ENCODE measurements at regions not wholly inside any gene's neighbourhood (a gene's known extent, or its start where the extent isn't known, plus 50 kb on each side); places are given as distances from the start of the nearest gene placed in this dataset.

- H3K36me3 Mint-ChIP-seq (ENCODE audit: low read depth, unreplicated experiment) = no peaks in the 10 kb centered on the region
- no peaks in the 10 kb centered on the region for H3K4me1 Mint-ChIP-seq (ENCODE audit: unreplicated experiment)
- H3K27me3 Mint-ChIP-seq (ENCODE audit: unreplicated experiment) = no peaks in the 10 kb centered on the region
- H3K4me3 Mint-ChIP-seq (ENCODE audit: unreplicated experiment) = no peak overlapping the region
- no peak for TF ChIP-seq CTCF (IDR thresholded peaks at IDR 0.05; ENCODE audit: unreplicated experiment)
- DNase-seq (ENCODE audit: low spot score) = no peak
- H3K9me3 Mint-ChIP-seq (ENCODE audit: unreplicated experiment) = no peaks in the 10 kb centered on the region
- H3K27ac Mint-ChIP-seq (ENCODE audit: unreplicated experiment) = no peak overlapping the region
These were observed 180.8 kb downstream of the CCT6B start for GRCh38 chr17:34780438-34780837.

- Mint-ChIP-seq H3K36me3 (ENCODE audit: low read depth, unreplicated experiment) (no peaks in the 10 kb centered on the region), H3K4me3 (ENCODE audit: unreplicated experiment) (no peak overlapping the region), H3K27ac (ENCODE audit: unreplicated experiment) (no peak overlapping the region), H3K4me1 (ENCODE audit: unreplicated experiment) (peaks cover 6% of the 10 kb centered on the region), H3K9me3 (ENCODE audit: unreplicated experiment) (no peaks in the 10 kb centered on the region), H3K27me3 (ENCODE audit: unreplicated experiment) (peaks cover 1% of the 10 kb centered on the region)
- no peak for DNase-seq (ENCODE audit: low spot score)
- TF ChIP-seq CTCF (IDR thresholded peaks at IDR 0.05; ENCODE audit: unreplicated experiment) = no peak
These were observed 184.5 kb downstream of the CCT6B start for GRCh38 chr17:34776456-34777443.

- H3K36me3 Mint-ChIP-seq (ENCODE audit: low read depth, unreplicated experiment) = no peaks in the 10 kb centered on the region
- H3K4me3 Mint-ChIP-seq (ENCODE audit: unreplicated experiment) = no peak overlapping the region
- H3K9me3 Mint-ChIP-seq (ENCODE audit: unreplicated experiment) = no peaks in the 10 kb centered on the region
- no peak for DNase-seq (ENCODE audit: low spot score)
- no peak for TF ChIP-seq CTCF (IDR thresholded peaks at IDR 0.05; ENCODE audit: unreplicated experiment)
- H3K4me1 Mint-ChIP-seq (ENCODE audit: unreplicated experiment) = peaks cover 6% of the 10 kb centered on the region
- peaks cover 3% of the 10 kb centered on the region for H3K27me3 Mint-ChIP-seq (ENCODE audit: unreplicated experiment)
- H3K27ac Mint-ChIP-seq (ENCODE audit: unreplicated experiment) = no peak overlapping the region
These were observed 188.2 kb downstream of the CCT6B start for GRCh38 chr17:34773036-34773435.

GRCh38 chr17:34771891-34772290, 189.4 kb downstream of the CCT6B start:
- Mint-ChIP-seq H3K36me3 (ENCODE audit: low read depth, unreplicated experiment) (no peaks in the 10 kb centered on the region), H3K27ac (ENCODE audit: unreplicated experiment) (no peak overlapping the region), H3K27me3 (ENCODE audit: unreplicated experiment) (peaks cover 3% of the 10 kb centered on the region), H3K4me1 (ENCODE audit: unreplicated experiment) (peaks cover 6% of the 10 kb centered on the region), H3K9me3 (ENCODE audit: unreplicated experiment) (no peaks in the 10 kb centered on the region), H3K4me3 (ENCODE audit: unreplicated experiment) (no peak overlapping the region)
- no peak for TF ChIP-seq CTCF (IDR thresholded peaks at IDR 0.05; ENCODE audit: unreplicated experiment)
- no peak for DNase-seq (ENCODE audit: low spot score)

- Mint-ChIP-seq H3K27me3 (ENCODE audit: unreplicated experiment) (peaks cover 3% of the 10 kb centered on the region), H3K4me3 (ENCODE audit: unreplicated experiment) (no peak overlapping the region), H3K27ac (ENCODE audit: unreplicated experiment) (no peak overlapping the region), H3K4me1 (ENCODE audit: unreplicated experiment) (peaks cover 6% of the 10 kb centered on the region), H3K36me3 (ENCODE audit: low read depth, unreplicated experiment) (no peaks in the 10 kb centered on the region), H3K9me3 (ENCODE audit: unreplicated experiment) (no peaks in the 10 kb centered on the region)
- no peak for TF ChIP-seq CTCF (IDR thresholded peaks at IDR 0.05; ENCODE audit: unreplicated experiment)
- DNase-seq (ENCODE audit: low spot score) = no peak
These were observed 190.7 kb downstream of the CCT6B start for GRCh38 chr17:34770586-34770985.

All from endothelial cell (in vitro differentiated cells).